ENCODE measurements at regions not wholly inside any gene's neighbourhood (a gene's known extent, or its start where the extent isn't known, plus 50 kb on each side); places are given as distances from the start of the nearest gene placed in this dataset.

GRCh38 chr4:145427991-145428390 is 53.7 kb upstream of the SMAD1 start:
- DNase-seq: no peak

GRCh38 chr4:145427221-145427620 is 54.4 kb upstream of the SMAD1 start:
- DNase-seq: no peak

- no peak for DNase-seq
Observed at GRCh38 chr4:145423017-145423708, 58.5 kb upstream of the SMAD1 start.

GRCh38 chr4:145420595-145421214 is 60.9 kb upstream of the SMAD1 start:
- DNase-seq: no peak

- no peak for DNase-seq
Observed at GRCh38 chr4:145418739-145419138, 62.9 kb upstream of the SMAD1 start.

- DNase-seq: no peak
Observed at GRCh38 chr4:145417348-145418130, 64.1 kb upstream of the SMAD1 start.

GRCh38 chr4:145414841-145415240 is 66.8 kb upstream of the SMAD1 start:
- no peak for DNase-seq

GRCh38 chr4:145414226-145414625 is 67.4 kb upstream of the SMAD1 start:
- DNase-seq: no peak

- no peak for DNase-seq
Observed at GRCh38 chr4:145406970-145407369, 74.7 kb upstream of the SMAD1 start.

GRCh38 chr4:145404761-145405160 is 76.9 kb upstream of the SMAD1 start:
- DNase-seq: no peak

- DNase-seq: no peak
Observed at GRCh38 chr4:145396581-145396980, 85.1 kb upstream of the SMAD1 start.

- no peak for DNase-seq
Observed at GRCh38 chr4:145390571-145390970, 91.1 kb upstream of the SMAD1 start.

GRCh38 chr4:145389550-145389949 is 92.1 kb upstream of the SMAD1 start:
- DNase-seq: no peak

- DNase-seq: no peak
Observed at GRCh38 chr4:145388043-145388442, 93.6 kb upstream of the SMAD1 start.

- no peak for DNase-seq
Observed at GRCh38 chr4:145387079-145387478, 94.6 kb upstream of the SMAD1 start.

GRCh38 chr4:145381163-145381562 is 100.5 kb upstream of the SMAD1 start:
- DNase-seq: no peak

- DNase-seq: no peak
Observed at GRCh38 chr4:145380123-145380522, 101.5 kb upstream of the SMAD1 start.

GRCh38 chr4:145375416-145375815 is 106.2 kb upstream of the SMAD1 start:
- no peak for DNase-seq

GRCh38 chr4:145352438-145353145 is 129.1 kb upstream of the SMAD1 start:
- no peak for DNase-seq

- no peak for DNase-seq
Observed at GRCh38 chr4:145351922-145352321, 129.7 kb upstream of the SMAD1 start.

GRCh38 chr4:145351162-145351561 is 130.5 kb upstream of the SMAD1 start:
- DNase-seq: no peak

GRCh38 chr4:145348291-145348690 is 133.4 kb upstream of the SMAD1 start:
- DNase-seq: no peak

GRCh38 chr4:145347684-145348083 is 134.0 kb upstream of the SMAD1 start:
- DNase-seq: no peak
